ENCODE measurements at regions not wholly inside any gene's neighbourhood (a gene's known extent, or its start where the extent isn't known, plus 50 kb on each side); places are given as distances from the start of the nearest gene placed in this dataset.

GRCh38 chr3:124360155-124360554, 368.2 kb upstream of the ROPN1 start:
- WGBS, 2 donors = 73 to 82% methylated on average over 3 of the region's 3 CpGs
- no peaks in the 10 kb centered on the region for H3K9me3 ChIP-seq
- H3K36me3 ChIP-seq = no peaks in the 10 kb centered on the region
- intact Hi-C loops (cut with DNase I) = no loop called here
- DNase-seq = no peak
- H3K4me1 ChIP-seq = peaks cover 0 to 6% of the 10 kb centered on the region in 2 donors
- TF ChIP-seq CTCF (IDR thresholded peaks at IDR 0.05) = no peak
- no peak for TF ChIP-seq POLR2A (IDR thresholded peaks at IDR 0.05)
- no peaks in the 10 kb centered on the region for H3K27me3 ChIP-seq
- no peak overlapping the region for H3K4me3 ChIP-seq (replicated peaks in 1 of 3)
- no peak overlapping the region for H3K27ac ChIP-seq

- intact Hi-C loops (cut with DNase I) = no loop called here
- Histone ChIP-seq H3K4me3 (replicated peaks in 1 of 3) (no peak overlapping the region), H3K9me3 (no peaks in the 10 kb centered on the region), H3K36me3 (no peaks in the 10 kb centered on the region), H3K27ac (no peak overlapping the region), H3K27me3 (no peaks in the 10 kb centered on the region), H3K4me1 (peaks cover 0 to 6% of the 10 kb centered on the region in 2 donors)
- DNase-seq = no peak
- 39 to 51% methylated on average over 3 of the region's 3 CpGs for WGBS, 2 donors
- no peak for TF ChIP-seq CTCF (IDR thresholded peaks at IDR 0.05)
- TF ChIP-seq POLR2A (IDR thresholded peaks at IDR 0.05) = no peak
These were observed 368.6 kb upstream of the ROPN1 start for GRCh38 chr3:124360563-124360962.

- H3K4me1 ChIP-seq = peaks cover 0 to 6% of the 10 kb centered on the region in 2 donors
- H3K27ac ChIP-seq = no peak overlapping the region
- no peaks in the 10 kb centered on the region for H3K9me3 ChIP-seq
- intact Hi-C loops (cut with DNase I) = no loop called here
- WGBS, 2 donors = 75 to 76% methylated on average over 3 of the region's 3 CpGs
- no peaks in the 10 kb centered on the region for H3K36me3 ChIP-seq
- no peak for TF ChIP-seq POLR2A (IDR thresholded peaks at IDR 0.05)
- H3K27me3 ChIP-seq = no peaks in the 10 kb centered on the region
- DNase-seq = no peak
- H3K4me3 ChIP-seq (replicated peaks in 1 of 3) = no peak overlapping the region
These were observed 368.7 kb upstream of the UMPS start for GRCh38 chr3:124361566-124361965.

GRCh38 chr3:124362455-124362854, 367.8 kb upstream of the UMPS start:
- H3K27ac ChIP-seq = no peak overlapping the region
- H3K9me3 ChIP-seq = no peaks in the 10 kb centered on the region
- H3K27me3 ChIP-seq = no peaks in the 10 kb centered on the region
- peaks cover 0 to 6% of the 10 kb centered on the region in 2 donors for H3K4me1 ChIP-seq
- intact Hi-C loops (cut with DNase I) = no loop called here
- 91 to 94% methylated on average over 2 of the region's 2 CpGs for whole genome bisulfite sequencing, 2 donors
- H3K36me3 ChIP-seq = no peaks in the 10 kb centered on the region
- no peak overlapping the region for H3K4me3 ChIP-seq (replicated peaks in 1 of 3)
- TF ChIP-seq CTCF (IDR thresholded peaks at IDR 0.05) (no peak), POLR2A (IDR thresholded peaks at IDR 0.05) (no peak)
- no peak for DNase-seq

- TF ChIP-seq POLR2A (IDR thresholded peaks at IDR 0.05) = no peak
- no peak for TF ChIP-seq CTCF (IDR thresholded peaks at IDR 0.05)
- Histone ChIP-seq H3K4me3 (replicated peaks in 1 of 3) (no peak overlapping the region), H3K27me3 (no peaks in the 10 kb centered on the region), H3K9me3 (no peaks in the 10 kb centered on the region), H3K4me1 (peaks cover 0 to 6% of the 10 kb centered on the region in 2 donors), H3K27ac (no peak overlapping the region), H3K36me3 (no peaks in the 10 kb centered on the region)
- DNase-seq = no peak
- intact Hi-C loops (cut with DNase I) = no loop called here
These were observed 366.8 kb upstream of the UMPS start for GRCh38 chr3:124363476-124363875.

Measured in thyroid gland (tissue), 4 donors.